Subcutaneous abdominal adipose tissue (tissue), 5 donors: ENCODE measurements at regions not wholly inside any gene's neighbourhood (a gene's known extent, or its start where the extent isn't known, plus 50 kb on each side); places are given as distances from the start of the nearest gene placed in this dataset.

Experiments used
- H3K27ac ChIP-seq: one replicate; pipeline ENCODE4 v1.7.0; 2013; ENCODE audit warnings: low read depth, mild to moderate bottlenecking, inconsistent platforms, low read length, moderate library complexity
- H3K27me3 ChIP-seq, 5 donors: one replicate each; pipeline ENCODE4 v1.7.0; 2013; ENCODE audit warnings: low read length in 5 of 5, inconsistent platforms in 1 of 5; ENCODE audit not compliant: control insufficient read depth in 5 of 5, insufficient read depth in 4 of 5
- H3K36me3 ChIP-seq, 5 donors: one replicate each; pipeline ENCODE4 v1.7.0; 2013; ENCODE audit warnings: low read length in 5 of 5; ENCODE audit not compliant: control insufficient read depth in 5 of 5, insufficient read depth in 5 of 5
- H3K4me1 ChIP-seq, 5 donors: one replicate each; pipeline ENCODE4 v1.7.0; 2013; ENCODE audit warnings: low read length in 5 of 5, mild to moderate bottlenecking in 3 of 5, moderate library complexity in 1 of 5; ENCODE audit not compliant: control insufficient read depth in 5 of 5, insufficient read depth in 5 of 5
- H3K4me3 ChIP-seq, 5 donors: one replicate each; pipeline ENCODE4 v1.7.0; 2013; ENCODE audit warnings: low read length in 5 of 5, low read depth in 1 of 5
- H3K9ac ChIP-seq, 5 donors: one replicate each; pipeline ENCODE4 v1.7.0; 2013; ENCODE audit warnings: low read length in 5 of 5, mild to moderate bottlenecking in 4 of 5, moderate library complexity in 3 of 5
- H3K9me3 ChIP-seq, 5 donors: one replicate each; pipeline ENCODE4 v1.7.0; 2013; ENCODE audit warnings: low read length in 5 of 5; ENCODE audit not compliant: control insufficient read depth in 5 of 5
- donor health status: healthy.
- donor health status: healthy.
- donor health status: healthy.
- donor health status: healthy.
- donor health status: healthy.

DNA sequence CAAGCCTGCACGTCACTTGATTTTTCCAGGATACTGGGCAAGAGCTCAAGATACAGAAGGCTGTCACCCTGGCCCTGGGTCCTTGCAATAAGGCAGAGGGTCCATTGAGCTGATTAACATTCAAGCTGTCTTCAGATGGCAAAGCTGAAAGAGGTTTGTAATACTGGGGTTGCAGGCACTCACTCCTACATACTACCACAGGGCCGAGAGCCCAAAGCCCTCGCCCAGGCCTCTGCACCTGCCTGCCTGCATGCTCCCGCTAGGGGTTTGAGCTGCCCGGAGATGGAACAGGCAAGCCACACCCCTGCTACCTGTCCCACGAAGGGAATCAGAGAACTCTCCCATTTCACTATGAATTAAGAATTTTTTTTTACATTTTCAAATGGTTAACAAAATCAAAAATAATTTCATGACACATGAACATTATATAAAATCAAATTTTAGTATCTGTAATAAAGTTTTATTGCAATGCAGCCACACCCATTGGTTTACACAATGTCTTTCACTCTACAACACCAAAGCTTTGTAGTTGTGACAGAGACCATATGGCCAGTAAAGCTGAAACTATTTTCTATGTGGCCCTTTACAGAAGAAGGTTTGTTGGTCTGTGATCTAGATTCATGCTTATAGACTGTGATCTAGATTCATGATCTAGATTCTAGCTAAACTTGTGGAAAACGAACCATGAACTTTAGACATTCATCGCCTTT lies 530.4 kb upstream of the IGFBP7 start:
- H3K36me3 ChIP-seq: no peaks in the 10 kb centered on the region
- H3K9me3 ChIP-seq: no peaks in the 10 kb centered on the region
- no peak overlapping the region for H3K4me3 ChIP-seq
- H3K27ac ChIP-seq: no peak overlapping the region
- H3K9ac ChIP-seq: no peak overlapping the region
- H3K4me1 ChIP-seq: no peaks in the 10 kb centered on the region
- H3K27me3 ChIP-seq: no peaks in the 10 kb centered on the region

DNA sequence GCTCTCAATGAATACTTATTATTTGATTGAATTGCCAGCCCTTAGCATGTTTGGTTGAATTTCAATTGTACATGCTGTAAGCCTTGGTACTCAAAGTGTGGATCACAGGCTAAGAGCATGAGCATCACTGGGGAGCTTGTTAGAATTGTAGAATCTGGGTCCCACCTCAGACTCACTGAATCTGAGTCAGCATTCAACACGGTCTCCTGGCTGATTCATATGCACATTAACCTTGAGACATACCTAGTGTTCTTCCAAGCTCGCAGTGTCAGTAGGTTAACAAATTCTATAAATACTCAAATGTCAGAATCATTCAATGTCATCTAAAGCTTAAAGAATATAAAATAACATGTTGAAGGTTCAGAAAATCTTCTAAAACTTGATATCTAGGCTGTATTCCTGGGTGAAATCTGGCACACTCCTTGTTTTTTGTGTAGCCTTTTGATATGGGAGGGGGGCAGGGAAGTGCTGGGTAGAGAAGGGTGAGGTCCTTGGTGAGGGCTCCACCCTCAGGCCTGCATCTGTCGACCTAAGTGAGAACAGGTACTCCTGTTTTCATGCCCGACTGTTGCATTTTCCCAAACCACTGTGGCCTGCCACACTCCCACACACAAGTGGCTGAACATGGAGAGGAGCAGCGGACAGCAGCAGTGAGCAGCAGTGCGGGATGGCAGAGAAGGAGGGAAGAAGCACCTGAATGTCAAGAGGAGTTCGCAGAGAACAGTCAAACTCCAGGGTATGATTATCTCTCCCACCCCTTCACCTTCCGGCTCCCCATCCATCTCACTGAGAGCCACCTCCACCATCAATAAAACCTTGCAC lies 529.6 kb upstream of the IGFBP7 start:
- no peak overlapping the region for H3K4me3 ChIP-seq
- H3K27ac ChIP-seq: no peak overlapping the region
- H3K36me3 ChIP-seq: no peaks in the 10 kb centered on the region
- H3K27me3 ChIP-seq: no peaks in the 10 kb centered on the region
- H3K9ac ChIP-seq: no peak overlapping the region
- no peaks in the 10 kb centered on the region for H3K9me3 ChIP-seq
- H3K4me1 ChIP-seq: no peaks in the 10 kb centered on the region

DNA sequence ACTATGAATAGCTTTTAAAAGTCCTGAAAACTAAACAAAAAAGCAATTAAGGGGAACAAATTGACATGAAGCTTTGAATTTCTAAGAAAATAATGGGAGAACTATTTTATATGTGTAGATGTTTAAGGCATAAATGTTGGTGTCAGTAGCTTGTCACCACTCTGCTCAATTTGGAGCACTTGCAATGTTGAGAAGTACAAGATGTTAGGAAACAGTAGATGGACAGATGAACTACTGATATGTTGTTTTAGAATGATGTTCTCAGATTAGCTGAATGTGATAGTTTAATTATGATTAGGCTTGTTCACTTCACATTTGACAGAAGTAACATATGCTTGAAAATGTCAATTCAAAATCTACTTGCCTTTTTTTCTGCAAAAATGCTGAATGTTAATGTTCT lies 525.7 kb upstream of the IGFBP7 start:
- no peaks in the 10 kb centered on the region for H3K4me1 ChIP-seq
- H3K27me3 ChIP-seq: no peaks in the 10 kb centered on the region
- no peaks in the 10 kb centered on the region for H3K36me3 ChIP-seq
- H3K27ac ChIP-seq: no peak overlapping the region
- H3K9ac ChIP-seq: no peak overlapping the region
- no peak overlapping the region for H3K4me3 ChIP-seq
- no peaks in the 10 kb centered on the region for H3K9me3 ChIP-seq

DNA sequence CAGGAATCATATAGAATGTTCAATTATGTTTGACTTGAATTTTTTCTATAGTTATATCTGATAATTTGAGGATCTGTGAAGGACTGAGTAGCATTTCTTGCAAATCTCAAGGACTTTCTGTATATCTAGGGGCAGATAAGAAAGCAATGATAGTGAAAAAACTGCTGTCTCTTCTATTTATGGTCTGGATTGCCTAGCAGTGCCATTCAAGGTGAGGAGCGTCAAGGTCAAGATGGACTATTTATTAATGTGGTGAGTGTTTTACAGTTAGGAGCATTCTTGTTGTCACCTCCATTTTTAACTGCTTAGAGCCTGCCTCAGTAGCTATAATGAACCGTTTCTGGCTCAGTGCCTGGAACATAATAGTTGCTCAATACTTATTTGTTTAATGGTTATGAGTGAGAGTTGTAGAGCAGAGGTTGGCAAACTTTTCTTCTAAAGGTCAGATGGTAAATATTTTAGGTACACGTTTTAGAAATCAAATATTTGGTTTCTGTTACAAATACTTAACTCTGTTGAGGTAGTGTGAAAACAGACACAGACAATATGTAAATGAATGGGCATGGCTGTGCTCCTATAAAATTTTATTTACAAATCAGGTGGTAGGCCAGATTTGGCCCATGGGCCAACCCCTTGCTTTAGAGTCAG lies 523.2 kb upstream of the IGFBP7 start:
- no peaks in the 10 kb centered on the region for H3K9me3 ChIP-seq
- no peaks in the 10 kb centered on the region for H3K4me1 ChIP-seq
- no peaks in the 10 kb centered on the region for H3K27me3 ChIP-seq
- no peak overlapping the region for H3K9ac ChIP-seq
- H3K4me3 ChIP-seq: no peak overlapping the region
- H3K27ac ChIP-seq: no peak overlapping the region
- H3K36me3 ChIP-seq: no peaks in the 10 kb centered on the region

DNA sequence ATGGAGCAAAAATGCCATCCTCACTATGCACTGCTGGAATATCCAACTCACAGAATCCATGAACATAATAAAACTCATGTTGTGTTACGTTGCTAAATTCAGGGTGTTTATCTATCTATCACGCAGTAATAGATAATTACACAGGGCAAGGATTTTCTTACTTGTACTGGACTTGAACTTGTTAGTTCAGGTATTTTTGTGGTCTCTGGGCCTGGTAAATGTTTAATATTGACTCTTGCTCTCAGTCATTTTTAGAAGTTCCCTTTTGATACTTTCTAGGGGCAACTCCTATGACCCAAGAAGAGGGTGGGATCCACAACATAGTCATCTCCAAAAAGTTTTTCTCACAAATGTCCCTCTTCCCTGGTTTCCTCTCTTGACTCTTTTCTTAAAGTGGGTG lies 522.4 kb upstream of the IGFBP7 start:
- Histone ChIP-seq H3K4me3 (no peak overlapping the region), H3K9ac (no peak overlapping the region), H3K4me1 (no peaks in the 10 kb centered on the region), H3K36me3 (no peaks in the 10 kb centered on the region), H3K9me3 (no peaks in the 10 kb centered on the region), H3K27ac (no peak overlapping the region), H3K27me3 (no peaks in the 10 kb centered on the region)

DNA sequence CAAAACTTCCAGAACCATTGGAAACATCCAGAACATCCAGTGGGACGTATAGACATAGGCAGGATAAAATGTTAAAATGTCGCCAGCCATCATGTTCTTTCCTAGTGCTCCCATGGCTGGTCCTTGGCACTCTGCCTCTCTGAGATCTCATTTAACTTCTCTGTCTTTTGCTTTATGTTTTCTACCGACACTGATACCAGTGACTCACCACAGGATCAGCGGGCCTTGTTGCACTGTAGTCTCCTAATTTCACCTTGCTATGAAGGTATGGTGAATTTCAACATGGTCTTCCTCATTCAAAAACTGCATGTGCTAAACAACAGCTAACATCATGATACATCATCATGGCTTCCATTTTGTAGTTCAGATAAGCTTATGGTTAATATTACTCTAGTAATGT lies 521.0 kb upstream of the IGFBP7 start:
- Histone ChIP-seq H3K4me1 (no peaks in the 10 kb centered on the region), H3K9me3 (peaks cover 0 to 2% (median 0%) of the 10 kb centered on the region in 5 donors), H3K9ac (no peak overlapping the region), H3K36me3 (no peaks in the 10 kb centered on the region), H3K4me3 (no peak overlapping the region), H3K27me3 (no peaks in the 10 kb centered on the region), H3K27ac (no peak overlapping the region)

DNA sequence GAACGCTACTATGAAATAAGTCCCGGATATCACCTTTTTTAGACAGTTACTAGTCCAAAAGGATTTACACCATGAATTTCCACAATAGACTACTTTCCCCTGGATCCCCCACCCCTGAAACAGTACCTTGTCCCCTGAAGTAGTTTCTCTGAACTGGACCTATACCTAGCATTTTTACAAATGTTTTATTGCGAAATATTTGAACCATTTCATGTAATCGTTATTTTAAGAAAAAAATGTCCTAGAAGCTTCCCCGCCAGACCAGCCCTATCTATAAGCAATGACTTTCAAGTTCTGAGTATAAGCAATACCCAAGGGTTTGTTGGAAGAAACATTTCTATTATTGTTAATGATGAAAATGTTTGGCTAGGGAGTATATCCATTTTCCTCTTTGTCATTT lies 517.8 kb upstream of the IGFBP7 start:
- Histone ChIP-seq H3K9me3 (peaks cover 0 to 4% (median 2%) of the 10 kb centered on the region in 5 donors), H3K36me3 (no peaks in the 10 kb centered on the region), H3K27me3 (no peaks in the 10 kb centered on the region), H3K4me1 (no peaks in the 10 kb centered on the region), H3K4me3 (no peak overlapping the region), H3K9ac (no peak overlapping the region), H3K27ac (no peak overlapping the region)

DNA sequence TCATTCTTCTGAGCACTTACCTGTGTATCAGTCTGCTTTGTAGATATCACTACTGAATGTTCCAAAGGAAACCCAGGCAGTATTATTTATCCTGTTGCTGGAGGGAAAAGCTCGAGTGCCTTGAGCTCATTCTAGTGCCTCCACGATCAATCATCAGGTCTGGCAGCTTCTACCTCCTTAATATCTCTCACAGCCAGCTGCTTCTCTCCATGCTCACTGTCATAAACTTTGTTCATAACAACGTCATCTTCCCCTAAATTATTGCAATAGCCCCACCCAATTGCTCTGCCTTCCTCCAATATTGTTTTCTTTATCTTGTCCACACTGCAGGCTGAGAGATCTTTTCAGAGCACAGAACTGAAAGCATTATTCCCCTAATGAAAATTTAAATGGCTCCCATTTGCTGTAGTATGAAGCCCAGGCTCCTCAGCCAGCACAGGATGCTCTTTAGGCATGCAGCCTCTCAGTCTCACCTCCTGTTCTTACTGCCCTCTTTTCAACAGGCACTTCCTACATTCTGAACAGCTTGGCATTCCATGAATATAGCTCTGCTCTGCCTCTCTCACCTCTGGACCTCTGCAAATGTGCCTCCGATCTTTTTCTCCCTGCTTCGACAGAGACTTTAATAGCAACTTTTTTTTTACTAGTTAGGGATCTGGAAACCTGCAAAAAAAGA lies 504.2 kb upstream of the IGFBP7 start:
- Histone ChIP-seq H3K9ac (no peak overlapping the region), H3K27me3 (no peaks in the 10 kb centered on the region), H3K9me3 (no peaks in the 10 kb centered on the region), H3K36me3 (no peaks in the 10 kb centered on the region), H3K4me1 (peaks cover 0 to 6% (median 0%) of the 10 kb centered on the region in 5 donors), H3K4me3 (no peak overlapping the region), H3K27ac (no peak overlapping the region)

DNA sequence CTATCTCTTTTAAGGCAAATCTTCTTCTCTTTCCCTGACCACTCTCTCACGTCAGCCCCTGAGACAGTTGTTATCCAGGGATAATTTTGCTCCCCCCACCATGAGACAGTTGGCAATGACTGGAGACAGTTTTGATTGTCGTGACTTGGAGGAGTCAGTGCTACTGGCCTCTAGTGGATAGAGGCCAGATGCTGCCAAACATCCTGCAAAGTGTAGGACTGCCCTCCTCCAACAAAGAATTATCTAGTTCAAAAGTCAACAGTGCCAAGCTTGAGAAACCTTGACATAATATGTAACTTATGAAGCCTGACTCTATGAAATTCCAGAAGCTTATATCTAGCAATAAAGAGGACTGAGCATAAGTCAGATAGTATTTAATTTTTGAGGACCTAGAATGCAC lies 502.1 kb upstream of the IGFBP7 start:
- no peaks in the 10 kb centered on the region for H3K36me3 ChIP-seq
- H3K9me3 ChIP-seq: no peaks in the 10 kb centered on the region
- H3K4me1 ChIP-seq: peaks cover 0 to 6% (median 0%) of the 10 kb centered on the region in 5 donors
- H3K27me3 ChIP-seq: no peaks in the 10 kb centered on the region
- H3K4me3 ChIP-seq: no peak overlapping the region
- H3K9ac ChIP-seq: no peak overlapping the region
- H3K27ac ChIP-seq: no peak overlapping the region
